Upper lobe of right lung (tissue), 1 donor: ENCODE measurements at regions not wholly inside any gene's neighbourhood (a gene's known extent, or its start where the extent isn't known, plus 50 kb on each side); places are given as distances from the start of the nearest gene placed in this dataset.

Source experiments
- ATAC-seq: fragments of 200-7000 bp; cut with Tn5 transposase; one replicate; pipeline ENCODE4 v1.9.1; 2020; ENCODE audit warnings: mild to moderate bottlenecking, moderate library complexity
- DNase-seq: peaks from one replicate; pipeline ENCODE4 v3.0.0-alpha.2; 2020
- H3K27ac ChIP-seq: fragments of 200-600 bp; one replicate; pipeline ENCODE4 v1.8.0; 2022
- H3K27me3 ChIP-seq: fragments of 200-600 bp; one replicate; pipeline ENCODE4 v1.8.0; 2022; ENCODE audit warnings: mild to moderate bottlenecking
- H3K36me3 ChIP-seq: fragments of 200-600 bp; one replicate; pipeline ENCODE4 v1.8.0; 2022
- H3K4me1 ChIP-seq: fragments of 200-600 bp; one replicate; pipeline ENCODE4 v1.8.0; 2022
- H3K4me3 ChIP-seq: fragments of 200-600 bp; one replicate; pipeline ENCODE4 v1.8.0; 2022; ENCODE audit warnings: mild to moderate bottlenecking
- H3K9me3 ChIP-seq: fragments of 200-600 bp; one replicate; pipeline ENCODE4 v1.8.0; 2022
- intact Hi-C: fragments of 100-400 bp; cut with DNase I; formaldehyde crosslinking; loops from one replicate; pipeline ENCODE4 v1.11.0; 2022
- TF ChIP-seq, protein P1 (sequence below): fragments of 200-600 bp; IDR thresholded peaks from one replicate; pipeline ENCODE4 v1.8.0; 2022; ENCODE audit warnings: antibody characterized with exemption
- donor health status: DM: no; HTN: yes; CAD: no; lungs with severe emphysema.

DNA sequence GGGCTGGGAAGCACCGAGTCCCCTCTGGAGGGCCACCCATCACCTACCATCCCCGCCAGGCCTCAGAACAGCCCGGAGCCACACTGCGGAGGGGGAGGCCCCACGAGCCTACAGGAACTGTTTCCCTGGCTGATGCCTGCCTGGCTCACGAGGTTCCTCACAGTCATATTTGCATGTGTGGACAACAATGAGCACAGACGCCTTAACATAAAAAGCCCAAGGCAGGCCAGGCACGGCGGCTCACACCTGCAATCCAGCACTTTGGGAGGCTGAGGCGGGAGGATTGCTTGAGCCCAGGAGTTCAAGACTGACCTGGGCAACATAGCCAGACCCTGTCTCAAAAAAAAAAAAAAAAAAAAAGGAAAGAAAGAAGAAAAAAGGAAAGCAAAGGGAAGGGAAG lies 125.9 kb downstream of the FAM53A start:
- ATAC-seq = no peak

DNA sequence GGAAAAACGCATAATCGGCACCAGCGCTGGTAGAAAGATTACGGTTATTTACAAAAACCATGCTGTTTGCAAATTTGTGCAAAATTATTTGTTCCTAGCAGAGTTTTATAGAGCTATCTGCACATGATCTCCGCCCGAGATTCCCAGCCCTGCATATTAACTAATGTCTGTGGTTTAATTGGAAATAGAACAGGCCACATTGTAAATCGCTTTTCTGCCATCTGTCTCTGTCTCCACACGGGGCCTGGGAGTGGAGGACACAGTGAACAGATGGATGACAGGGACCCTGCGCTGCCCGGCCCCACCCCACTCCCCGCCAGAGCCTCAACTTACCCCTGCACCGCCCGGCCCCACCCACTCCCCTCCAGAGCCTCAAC lies 126.9 kb downstream of the FAM53A start:
- Histone ChIP-seq H3K4me3 (no peak overlapping the region), H3K27me3 (peaks cover 50% of the 10 kb centered on the region), H3K9me3 (no peaks in the 10 kb centered on the region), H3K27ac (no peak overlapping the region), H3K36me3 (no peaks in the 10 kb centered on the region), H3K4me1 (no peaks in the 10 kb centered on the region)
- intact Hi-C loops = no loop called here
- no peak for ATAC-seq
- TF ChIP-seq, protein P1, sequence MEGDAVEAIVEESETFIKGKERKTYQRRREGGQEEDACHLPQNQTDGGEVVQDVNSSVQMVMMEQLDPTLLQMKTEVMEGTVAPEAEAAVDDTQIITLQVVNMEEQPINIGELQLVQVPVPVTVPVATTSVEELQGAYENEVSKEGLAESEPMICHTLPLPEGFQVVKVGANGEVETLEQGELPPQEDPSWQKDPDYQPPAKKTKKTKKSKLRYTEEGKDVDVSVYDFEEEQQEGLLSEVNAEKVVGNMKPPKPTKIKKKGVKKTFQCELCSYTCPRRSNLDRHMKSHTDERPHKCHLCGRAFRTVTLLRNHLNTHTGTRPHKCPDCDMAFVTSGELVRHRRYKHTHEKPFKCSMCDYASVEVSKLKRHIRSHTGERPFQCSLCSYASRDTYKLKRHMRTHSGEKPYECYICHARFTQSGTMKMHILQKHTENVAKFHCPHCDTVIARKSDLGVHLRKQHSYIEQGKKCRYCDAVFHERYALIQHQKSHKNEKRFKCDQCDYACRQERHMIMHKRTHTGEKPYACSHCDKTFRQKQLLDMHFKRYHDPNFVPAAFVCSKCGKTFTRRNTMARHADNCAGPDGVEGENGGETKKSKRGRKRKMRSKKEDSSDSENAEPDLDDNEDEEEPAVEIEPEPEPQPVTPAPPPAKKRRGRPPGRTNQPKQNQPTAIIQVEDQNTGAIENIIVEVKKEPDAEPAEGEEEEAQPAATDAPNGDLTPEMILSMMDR = no peak
- no peak for DNase-seq

More for the DNA sequence above, 125.9 kb downstream of the FAM53A start:
- H3K36me3 ChIP-seq = no peaks in the 10 kb centered on the region
- peaks cover 60% of the 10 kb centered on the region for H3K27me3 ChIP-seq
- no peak for DNase-seq
- intact Hi-C loops = no loop called here
- TF ChIP-seq, protein P1 = no peak
- no peak overlapping the region for H3K4me3 ChIP-seq
- H3K9me3 ChIP-seq = no peaks in the 10 kb centered on the region
- no peak overlapping the region for H3K27ac ChIP-seq
- no peaks in the 10 kb centered on the region for H3K4me1 ChIP-seq

DNA sequence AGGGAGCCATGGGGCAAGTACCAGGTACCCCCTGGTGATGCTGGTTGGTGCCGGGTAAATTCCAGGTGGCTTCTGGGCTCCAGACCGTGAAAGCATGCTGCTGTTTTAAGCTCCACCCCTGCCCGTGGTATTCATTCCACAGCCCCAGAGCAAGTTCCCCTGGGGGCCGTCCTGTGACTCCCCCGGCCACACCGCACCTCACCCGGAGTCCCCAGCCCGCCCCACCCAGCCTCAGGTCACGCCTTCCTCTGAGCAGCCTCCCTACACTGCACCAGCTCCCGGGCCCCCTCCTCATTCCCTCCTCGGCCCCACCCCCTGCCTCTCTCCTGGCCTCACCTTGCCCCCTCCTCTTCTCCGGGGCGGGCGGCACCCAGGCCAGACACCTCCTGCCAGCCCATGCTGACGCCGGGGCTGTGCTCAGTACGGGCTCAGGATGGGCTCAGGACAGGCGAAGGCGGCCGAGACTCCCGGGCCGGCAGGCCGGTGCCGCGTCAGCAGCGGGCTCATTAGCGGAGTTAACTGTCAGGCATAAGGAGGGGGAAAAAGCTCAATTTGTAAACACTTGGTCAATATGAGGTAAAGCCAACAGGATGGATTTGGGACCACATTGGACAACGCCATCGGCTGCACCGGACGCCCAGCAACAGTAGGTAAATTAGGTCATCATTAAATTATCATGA lies 127.4 kb downstream of the FAM53A start:
- no peak for ATAC-seq
- H3K36me3 ChIP-seq = no peaks in the 10 kb centered on the region
- peaks cover 49% of the 10 kb centered on the region for H3K27me3 ChIP-seq
- no peak overlapping the region for H3K4me3 ChIP-seq
- intact Hi-C loops = no loop called here
- H3K4me1 ChIP-seq = no peaks in the 10 kb centered on the region
- H3K9me3 ChIP-seq = no peaks in the 10 kb centered on the region
- no peak overlapping the region for H3K27ac ChIP-seq
- DNase-seq = no peak
- TF ChIP-seq, protein P1 = no peak

DNA sequence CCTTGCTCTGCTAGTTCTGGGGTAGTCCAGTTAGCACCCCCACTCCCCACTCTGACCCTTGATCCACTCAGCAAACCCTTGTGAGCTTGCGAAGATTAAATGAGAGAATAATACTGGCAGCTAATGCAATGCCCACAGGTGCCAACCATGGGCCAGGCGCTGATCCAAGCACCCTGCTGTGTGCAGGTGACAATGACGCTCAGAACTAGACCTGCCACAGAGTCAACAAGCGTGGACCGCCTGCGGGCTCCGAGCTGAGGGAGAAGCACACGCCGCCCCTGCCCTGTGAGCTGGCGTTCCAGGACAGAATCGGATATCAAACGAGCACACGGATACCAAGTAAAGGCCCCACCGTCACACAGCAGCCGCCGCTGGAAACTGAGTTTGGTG lies 129.2 kb downstream of the FAM53A start:
- DNase-seq (no peak), ATAC-seq (no peak)
- H3K36me3 ChIP-seq = no peaks in the 10 kb centered on the region
- H3K9me3 ChIP-seq = no peaks in the 10 kb centered on the region
- H3K27ac ChIP-seq = no peak overlapping the region
- no peaks in the 10 kb centered on the region for H3K4me1 ChIP-seq
- no peak overlapping the region for H3K4me3 ChIP-seq
- intact Hi-C loops = no loop called here
- H3K27me3 ChIP-seq = peaks cover 34% of the 10 kb centered on the region
- TF ChIP-seq, protein P1 = no peak

DNA sequence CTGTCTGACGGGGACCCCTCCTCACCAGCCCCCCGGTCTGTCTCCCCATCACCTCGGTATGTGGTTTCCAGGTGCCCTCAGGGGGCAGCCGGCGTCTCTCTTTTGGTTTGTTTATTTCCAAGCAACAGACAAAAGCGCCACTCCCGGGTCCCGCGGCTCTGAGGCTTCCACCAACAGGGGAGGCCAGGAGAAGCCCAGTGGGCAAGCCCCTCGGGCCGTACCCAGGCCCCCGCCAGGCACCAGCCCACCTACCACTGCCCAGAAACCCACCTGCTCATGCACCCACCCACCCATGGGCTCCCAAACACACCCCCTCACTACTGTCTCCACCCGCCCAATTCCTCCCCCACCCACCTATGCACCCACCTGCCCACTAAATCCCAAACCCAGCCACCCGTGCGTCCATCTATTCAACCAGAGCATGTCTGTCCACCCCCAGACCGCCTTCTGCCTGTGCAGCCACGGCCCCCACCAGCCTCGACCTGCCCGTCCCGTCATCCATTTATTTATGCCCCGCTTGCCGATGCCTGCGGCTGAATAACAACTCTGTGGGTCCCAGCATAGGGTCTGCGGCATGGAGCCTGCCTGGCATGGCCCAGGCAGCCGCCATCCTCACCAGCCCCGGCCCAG lies 129.8 kb downstream of the FAM53A start:
- Histone ChIP-seq H3K4me3 (no peak overlapping the region), H3K36me3 (no peaks in the 10 kb centered on the region), H3K9me3 (no peaks in the 10 kb centered on the region), H3K27ac (no peak overlapping the region), H3K4me1 (no peaks in the 10 kb centered on the region), H3K27me3 (peaks cover 29% of the 10 kb centered on the region)
- TF ChIP-seq, protein P1 = no peak
- DNase-seq (no peak), ATAC-seq (no peak)
- intact Hi-C loops = no loop called here
